NB4 (cell line): ENCODE measurements at regions not wholly inside any gene's neighbourhood (a gene's known extent, or its start where the extent isn't known, plus 50 kb on each side); places are given as distances from the start of the nearest gene placed in this dataset.

ENCODE experiments used
- MYC ChIP-seq: IDR thresholded peaks from 2 replicates; pipeline ENCODE4 v1.6.1; 2011; ENCODE audit warnings: low read depth, low read length
- POLR2A ChIP-seq: IDR thresholded peaks from 2 replicates; pipeline ENCODE4 v1.6.1; 2011; ENCODE audit warnings: mild to moderate bottlenecking; ENCODE audit not compliant: insufficient read length; ENCODE audit errors: extremely low read depth
- TF ChIP-seq, protein P1 (sequence below): IDR thresholded peaks from one replicate; pipeline ENCODE4 v1.5.1; 2012; ENCODE audit warnings: low read depth, low read length

DNA sequence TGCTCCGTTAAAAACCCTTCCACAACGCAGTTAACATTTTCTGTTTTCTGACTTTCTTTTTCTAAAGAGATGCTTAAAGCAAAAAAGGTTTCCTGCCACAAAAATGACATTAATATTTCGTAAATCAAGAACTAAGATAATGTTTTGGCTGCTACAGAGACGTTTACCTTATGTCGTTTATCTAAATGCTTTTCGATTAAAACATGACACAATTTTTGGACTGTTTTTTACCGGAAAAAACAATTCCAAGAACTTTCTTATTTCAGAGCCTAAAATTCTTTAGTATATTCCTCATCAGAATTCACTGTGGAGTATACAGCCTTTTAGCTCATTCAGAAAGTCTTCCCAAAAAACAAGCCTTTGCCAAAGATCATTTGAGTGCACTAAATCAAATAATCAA is 278.0 kb upstream of the TCF4 start:
- TF ChIP-seq, protein P1, sequence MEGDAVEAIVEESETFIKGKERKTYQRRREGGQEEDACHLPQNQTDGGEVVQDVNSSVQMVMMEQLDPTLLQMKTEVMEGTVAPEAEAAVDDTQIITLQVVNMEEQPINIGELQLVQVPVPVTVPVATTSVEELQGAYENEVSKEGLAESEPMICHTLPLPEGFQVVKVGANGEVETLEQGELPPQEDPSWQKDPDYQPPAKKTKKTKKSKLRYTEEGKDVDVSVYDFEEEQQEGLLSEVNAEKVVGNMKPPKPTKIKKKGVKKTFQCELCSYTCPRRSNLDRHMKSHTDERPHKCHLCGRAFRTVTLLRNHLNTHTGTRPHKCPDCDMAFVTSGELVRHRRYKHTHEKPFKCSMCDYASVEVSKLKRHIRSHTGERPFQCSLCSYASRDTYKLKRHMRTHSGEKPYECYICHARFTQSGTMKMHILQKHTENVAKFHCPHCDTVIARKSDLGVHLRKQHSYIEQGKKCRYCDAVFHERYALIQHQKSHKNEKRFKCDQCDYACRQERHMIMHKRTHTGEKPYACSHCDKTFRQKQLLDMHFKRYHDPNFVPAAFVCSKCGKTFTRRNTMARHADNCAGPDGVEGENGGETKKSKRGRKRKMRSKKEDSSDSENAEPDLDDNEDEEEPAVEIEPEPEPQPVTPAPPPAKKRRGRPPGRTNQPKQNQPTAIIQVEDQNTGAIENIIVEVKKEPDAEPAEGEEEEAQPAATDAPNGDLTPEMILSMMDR: no peak
- TF ChIP-seq POLR2A: no peak
- TF ChIP-seq MYC: no peak
